HepG2 (cell line): ENCODE measurements at regions not wholly inside any gene's neighbourhood (a gene's known extent, or its start where the extent isn't known, plus 50 kb on each side); places are given as distances from the start of the nearest gene placed in this dataset.

Source experiments
- ATAC-seq: fragments of 200-7000 bp; cut with Tn5 transposase; 3 replicates; pipeline ENCODE4 v1.9.1; 2020; ENCODE audit warnings: mild to moderate bottlenecking, moderate library complexity
- BruUV-seq: library from RNA; stranded (reverse); fragments of 400-500 nt; replicated peaks from 2 replicates; lab custom pipeline; 2021; lab: Mats Ljungman, UMichigan
- CTCF ChIA-PET: fragments of 300-600 bp; formaldehyde crosslinking; extraction: SDS; loops from one replicate; lab custom pipeline; 2021; ENCODE audit warnings: low total read pairs, inconsistent platforms, low intra/inter-chr PET ratio; lab: Yijun Ruan, JAX
- POLR2A ChIA-PET: fragments of 350-600 bp; sonication (Branson Sonifier 250); formaldehyde crosslinking; loops from one replicate; lab custom pipeline; 2020; ENCODE audit warnings: antibody characterized with exemption, inconsistent platforms; lab: Yijun Ruan, JAX
- DNase-seq: peaks from one replicate; pipeline ENCODE4 v3.0.0-alpha.2; 2015; ENCODE audit warnings: low spot score
- FAIRE-seq: peaks from 3 replicates; lab custom pipeline; 2011; peaks lifted over from hg19 to GRCh38; lab: Jason Lieb, UNC
- H2AFZ ChIP-seq: one replicate; pipeline ENCODE4 v1.6.1; 2011; ENCODE audit warnings: low read length, inconsistent platforms
- H3K27ac ChIP-seq: fragments of 300-600 bp; 3 replicates; pipeline ENCODE4 v1.8.0; 2011; ENCODE audit warnings: mixed run types, mild to moderate bottlenecking, mixed read lengths, low read length, inconsistent platforms; ENCODE audit not compliant: insufficient read depth; ENCODE audit errors: extremely low read length
- H3K27me3 ChIP-seq, 2 experiments: fragments of 200-600 bp in 1 of 2; 2 replicates in 1 of 2; 3 replicates in 1 of 2; pipeline versions ENCODE4 v1.6.0 to v1.8.0; 2011; ENCODE audit warnings: low read length in 2 of 2, mild to moderate bottlenecking in 2 of 2, moderate library complexity in 2 of 2, inconsistent platforms in 1 of 2; ENCODE audit not compliant: insufficient read depth in 2 of 2, control insufficient read depth in 1 of 2
- H3K36me3 ChIP-seq, 2 experiments: fragments of 200-600 bp in 1 of 2; replicated peaks in 1 of 2; 2 replicates in 1 of 2; 3 replicates in 1 of 2; pipeline versions ENCODE4 v1.5.1 to v1.8.0; 2011; ENCODE audit warnings: low read length in 2 of 2, inconsistent platforms in 1 of 2; ENCODE audit not compliant: insufficient read depth in 2 of 2, control insufficient read depth in 1 of 2
- H3K4me1 ChIP-seq: 2 replicates; pipeline ENCODE4 v1.5.1; 2012; ENCODE audit warnings: low read length, inconsistent platforms; ENCODE audit not compliant: insufficient read depth
- H3K4me2 ChIP-seq: 2 replicates; pipeline ENCODE4 v1.6.0; 2011; ENCODE audit warnings: low read depth, low read length, inconsistent platforms
- H3K4me3 ChIP-seq, 3 experiments: fragments of 200-600 bp in 1 of 3; sonication (generic), shearing (Covaris generic) in 1 of 3; replicated peaks in 1 of 3; 2 replicates each; pipeline ENCODE4 v1.5.1; 2011 to 2016; ENCODE audit warnings: low read length in 3 of 3, inconsistent platforms in 2 of 3, low read depth in 2 of 3, mild to moderate bottlenecking in 2 of 3, control low read depth in 1 of 3, mixed read lengths in 1 of 3; ENCODE audit not compliant: insufficient read depth in 1 of 3
- H3K79me2 ChIP-seq: one replicate; pipeline ENCODE4 v1.6.1; 2011; ENCODE audit warnings: low read length, inconsistent platforms; ENCODE audit not compliant: insufficient read depth
- H3K9ac ChIP-seq: 2 replicates; pipeline ENCODE4 v1.6.0; 2011; ENCODE audit warnings: mild to moderate bottlenecking, low read depth, low read length, inconsistent platforms; ENCODE audit not compliant: insufficient read depth
- H3K9me3 ChIP-seq: 2 replicates; pipeline ENCODE4 v1.5.1; 2012; ENCODE audit warnings: mild to moderate bottlenecking, low read length
- H4K20me1 ChIP-seq: 2 replicates; pipeline ENCODE4 v1.6.0; 2011; ENCODE audit warnings: inconsistent platforms, mild to moderate bottlenecking, low read length, moderate library complexity; ENCODE audit not compliant: insufficient read depth
- FLYWCH1 ChIP-seq: sonication (generic); formaldehyde crosslinking; IDR thresholded peaks from 2 replicates; pipeline ENCODE4 v1.8.1; 2023; ENCODE audit warnings: mild to moderate bottlenecking, missing genetic modification reagents
- HNRNPK ChIP-seq: fragments of 200-400 bp; formaldehyde crosslinking; IDR thresholded peaks from 2 replicates; pipeline ENCODE4 v1.6.1; 2018; ENCODE audit warnings: low read length, low read depth, moderate library complexity, mild to moderate bottlenecking; ENCODE audit not compliant: poor library complexity, severe bottlenecking
- KDM6A ChIP-seq: IDR thresholded peaks from 2 replicates; pipeline ENCODE4 v1.6.1; 2016; ENCODE audit warnings: low read depth
- RORA ChIP-seq: sonication (generic); formaldehyde crosslinking; IDR thresholded peaks from 2 replicates; pipeline ENCODE4 v1.5.0; 2020; ENCODE audit warnings: mild to moderate bottlenecking, missing genetic modification reagents, moderate library complexity
- SIN3B ChIP-seq: fragments of 150-350 bp; IDR thresholded peaks from 2 replicates; pipeline ENCODE4 v1.6.1; 2014; ENCODE audit warnings: low read length
- SP140L ChIP-seq: sonication (generic); formaldehyde crosslinking; IDR thresholded peaks from 2 replicates; pipeline ENCODE4 v1.4.0; 2020; ENCODE audit warnings: missing genetic modification reagents, borderline replicate concordance
- TEAD3 ChIP-seq: optimal IDR thresholded peaks from 2 replicates; pipeline ENCODE3; 2016; ENCODE audit warnings: borderline replicate concordance
- ZFP36 ChIP-seq: fragments of 150-350 bp; IDR thresholded peaks from 2 replicates; pipeline ENCODE4 v1.6.1; 2018; ENCODE audit warnings: borderline replicate concordance, low read length, low read depth; ENCODE audit not compliant: partially characterized antibody
- ZMYM3 ChIP-seq: sonication (generic); formaldehyde crosslinking; IDR thresholded peaks from 2 replicates; pipeline ENCODE4 v1.5.1; 2020; ENCODE audit warnings: mild to moderate bottlenecking, missing genetic modification reagents
- ZNF446 ChIP-seq: sonication (generic); formaldehyde crosslinking; IDR thresholded peaks from 2 replicates; pipeline ENCODE4 v1.5.0; 2020; ENCODE audit warnings: mild to moderate bottlenecking, missing genetic modification reagents
- ZNF605 ChIP-seq: sonication (generic); formaldehyde crosslinking; IDR thresholded peaks from 2 replicates; pipeline ENCODE4 v1.8.0; 2022; ENCODE audit warnings: mild to moderate bottlenecking, missing genetic modification reagents
- ZNF749 ChIP-seq: sonication (generic); formaldehyde crosslinking; IDR thresholded peaks from 2 replicates; pipeline ENCODE4 v1.8.0; 2022; ENCODE audit warnings: mild to moderate bottlenecking, missing genetic modification reagents, moderate library complexity, borderline replicate concordance
- ZNF770 ChIP-seq: sonication (generic); formaldehyde crosslinking; IDR thresholded peaks from 2 replicates; pipeline ENCODE4 v1.5.0; 2020; ENCODE audit warnings: mild to moderate bottlenecking, missing genetic modification reagents
- ZNF850 ChIP-seq: sonication (generic); formaldehyde crosslinking; conservative IDR thresholded peaks from 2 replicates; pipeline ENCODE4 v1.9.0; 2021; ENCODE audit warnings: mild to moderate bottlenecking, missing genetic modification reagents
- WGBS: methylation state at CpG from one replicate; pipeline ENCODE4 v1.1.6; 2017; ENCODE audit warnings: low lambda C conversion rate; 5-methylcytosine and 5-hydroxymethylcytosine counted together
- in situ Hi-C: cut with HindIII; loops from 2 replicates; pipeline ENCODE4 v1.10.0; 2017; ENCODE audit warnings: low pct_unique_long_range_greater_than_20kb; ENCODE audit not compliant: extremely low pct_ligation_motif_present
- intact Hi-C: fragments of 100-400 bp; cut with micrococcal nuclease; formaldehyde crosslinking; loops from one replicate; pipeline ENCODE4 v1.10.0; 2022; ENCODE audit not compliant: unreplicated experiment
- TF ChIP-seq, protein P1 (sequence below): sonication (generic); formaldehyde crosslinking; IDR thresholded peaks from 2 replicates; pipeline ENCODE4 v1.4.0; 2020; ENCODE audit warnings: missing genetic modification reagents, borderline replicate concordance

- no peaks in the 10 kb centered on the region for H3K27me3 ChIP-seq
- 74% methylated on average over 2 of the region's 2 CpGs for WGBS
- intact Hi-C loops = no loop called here
- DNase-seq (no peak), FAIRE-seq (no peak), ATAC-seq (no peak)
- no peaks in the 10 kb centered on the region for H3K9me3 ChIP-seq
- BruUV-seq = no TSS peak
- H3K79me2 ChIP-seq = no peaks in the 10 kb centered on the region
- no peak for TF ChIP-seq SIN3B
- no peak for TF ChIP-seq FLYWCH1 (CRISPR knock-in tag)
- TF ChIP-seq TEAD3 (CRISPR knock-in tag) = no peak
- no peak for TF ChIP-seq ZMYM3 (CRISPR knock-in tag)
- TF ChIP-seq KDM6A (CRISPR knock-in tag) = no peak
- TF ChIP-seq SP140L = no peak
- no peak for TF ChIP-seq ZNF850
- no peak for TF ChIP-seq ZNF605
- CTCF ChIA-PET = no interaction called here
- H3K36me3 ChIP-seq = no peaks in the 10 kb centered on the region
- in situ Hi-C loops = no loop called here
- H3K4me2 ChIP-seq = no peak overlapping the region
- no peaks in the 10 kb centered on the region for H4K20me1 ChIP-seq
- no peak overlapping the region for H2AFZ ChIP-seq
- POLR2A ChIA-PET = no interaction called here
- H3K4me3 ChIP-seq = no peak overlapping the region
- no peaks in the 10 kb centered on the region for H3K4me1 ChIP-seq
- H3K27ac ChIP-seq = no peak overlapping the region
- H3K9ac ChIP-seq = no peak overlapping the region
Observed at GRCh38 chr21:16502897-16503296, 773.1 kb downstream of the USP25 start.

GRCh38 chr21:16504281-16504680 is 774.5 kb downstream of the USP25 start:
- DNase-seq = no peak
- Histone ChIP-seq H4K20me1 (no peaks in the 10 kb centered on the region), H3K36me3 (no peaks in the 10 kb centered on the region), H3K79me2 (no peaks in the 10 kb centered on the region), H3K27me3 (no peaks in the 10 kb centered on the region), H2AFZ (no peak overlapping the region), H3K9ac (no peak overlapping the region), H3K4me3 (no peak overlapping the region), H3K27ac (no peak overlapping the region), H3K4me2 (no peak overlapping the region), H3K4me1 (no peaks in the 10 kb centered on the region), H3K9me3 (no peaks in the 10 kb centered on the region)
- in situ Hi-C loops (no loop called here), intact Hi-C loops (no loop called here)
- POLR2A ChIA-PET = no interaction called here
- CTCF ChIA-PET = no interaction called here
- ATAC-seq = no peak
- BruUV-seq = no TSS peak
- FAIRE-seq = no peak
- 2% methylated on average over 2 of the region's 2 CpGs for WGBS
- TF ChIP-seq ZNF446 (CRISPR knock-in tag) (no peak), ZNF749 (CRISPR knock-in tag) (no peak), ZNF770 (CRISPR knock-in tag) (no peak), ZFP36 (no peak), RORA (CRISPR knock-in tag) (no peak), HNRNPK (no peak)
- TF ChIP-seq, protein P1, sequence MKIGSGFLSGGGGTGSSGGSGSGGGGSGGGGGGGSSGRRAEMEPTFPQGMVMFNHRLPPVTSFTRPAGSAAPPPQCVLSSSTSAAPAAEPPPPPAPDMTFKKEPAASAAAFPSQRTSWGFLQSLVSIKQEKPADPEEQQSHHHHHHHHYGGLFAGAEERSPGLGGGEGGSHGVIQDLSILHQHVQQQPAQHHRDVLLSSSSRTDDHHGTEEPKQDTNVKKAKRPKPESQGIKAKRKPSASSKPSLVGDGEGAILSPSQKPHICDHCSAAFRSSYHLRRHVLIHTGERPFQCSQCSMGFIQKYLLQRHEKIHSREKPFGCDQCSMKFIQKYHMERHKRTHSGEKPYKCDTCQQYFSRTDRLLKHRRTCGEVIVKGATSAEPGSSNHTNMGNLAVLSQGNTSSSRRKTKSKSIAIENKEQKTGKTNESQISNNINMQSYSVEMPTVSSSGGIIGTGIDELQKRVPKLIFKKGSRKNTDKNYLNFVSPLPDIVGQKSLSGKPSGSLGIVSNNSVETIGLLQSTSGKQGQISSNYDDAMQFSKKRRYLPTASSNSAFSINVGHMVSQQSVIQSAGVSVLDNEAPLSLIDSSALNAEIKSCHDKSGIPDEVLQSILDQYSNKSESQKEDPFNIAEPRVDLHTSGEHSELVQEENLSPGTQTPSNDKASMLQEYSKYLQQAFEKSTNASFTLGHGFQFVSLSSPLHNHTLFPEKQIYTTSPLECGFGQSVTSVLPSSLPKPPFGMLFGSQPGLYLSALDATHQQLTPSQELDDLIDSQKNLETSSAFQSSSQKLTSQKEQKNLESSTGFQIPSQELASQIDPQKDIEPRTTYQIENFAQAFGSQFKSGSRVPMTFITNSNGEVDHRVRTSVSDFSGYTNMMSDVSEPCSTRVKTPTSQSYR (CRISPR knock-in tag) = no peak
